ENCODE measurements at regions not wholly inside any gene's neighbourhood (a gene's known extent, or its start where the extent isn't known, plus 50 kb on each side); places are given as distances from the start of the nearest gene placed in this dataset.

- no peak overlapping the region for H3K4me3 ChIP-seq (ENCODE audit: low read depth, low read length)
- no peak for TF ChIP-seq CTCF (IDR thresholded peaks at IDR 0.05; ENCODE audit: control insufficient read depth, extremely low read depth, insufficient read depth)
- DNase-seq (ENCODE audit: low read depth), result no peak
Measured at GRCh38 chr2:5374762-5375161, 317.4 kb upstream of the SOX11 start.

GRCh38 chr2:5377323-5377722, 314.9 kb upstream of the SOX11 start:
- TF ChIP-seq CTCF (IDR thresholded peaks at IDR 0.05; ENCODE audit: control insufficient read depth, extremely low read depth, insufficient read depth), result no peak
- H3K4me3 ChIP-seq (ENCODE audit: low read depth, low read length), result no peak overlapping the region
- DNase-seq (ENCODE audit: low read depth), result no peak

- no peak overlapping the region for H3K4me3 ChIP-seq (ENCODE audit: low read depth, low read length)
- TF ChIP-seq CTCF (IDR thresholded peaks at IDR 0.05; ENCODE audit: control insufficient read depth, extremely low read depth, insufficient read depth), result no peak
- no peak for DNase-seq (ENCODE audit: low read depth)
Measured at GRCh38 chr2:5379811-5380210, 312.4 kb upstream of the SOX11 start.

GRCh38 chr2:5385596-5385995, 306.6 kb upstream of the SOX11 start:
- H3K4me3 ChIP-seq (ENCODE audit: low read depth, low read length), result no peak overlapping the region
- no peak for TF ChIP-seq CTCF (IDR thresholded peaks at IDR 0.05; ENCODE audit: control insufficient read depth, extremely low read depth, insufficient read depth)
- DNase-seq (ENCODE audit: low read depth), result no peak

GRCh38 chr2:5387406-5387805, 304.8 kb upstream of the SOX11 start:
- no peak for DNase-seq (ENCODE audit: low read depth)
- no peak overlapping the region for H3K4me3 ChIP-seq (ENCODE audit: low read depth, low read length)
- no peak for TF ChIP-seq CTCF (IDR thresholded peaks at IDR 0.05; ENCODE audit: control insufficient read depth, extremely low read depth, insufficient read depth)

GRCh38 chr2:5389740-5390139, 302.4 kb upstream of the SOX11 start:
- TF ChIP-seq CTCF (IDR thresholded peaks at IDR 0.05; ENCODE audit: control insufficient read depth, extremely low read depth, insufficient read depth), result no peak
- no peak for DNase-seq (ENCODE audit: low read depth)
- no peak overlapping the region for H3K4me3 ChIP-seq (ENCODE audit: low read depth, low read length)

GRCh38 chr2:5391362-5391761, 300.8 kb upstream of the SOX11 start:
- TF ChIP-seq CTCF (IDR thresholded peaks at IDR 0.05; ENCODE audit: control insufficient read depth, extremely low read depth, insufficient read depth), result no peak
- no peak overlapping the region for H3K4me3 ChIP-seq (ENCODE audit: low read depth, low read length)
- DNase-seq (ENCODE audit: low read depth), result no peak
